ENCODE measurements at regions not wholly inside any gene's neighbourhood (a gene's known extent, or its start where the extent isn't known, plus 50 kb on each side); places are given as distances from the start of the nearest gene placed in this dataset.

- DNase-seq, result no peak
Measured at GRCh38 chr19:32189956-32190706, 155.3 kb upstream of the ZNF507 start.

GRCh38 chr19:32191921-32192320 is 153.5 kb upstream of the ZNF507 start:
- DNase-seq, result no peak

- no peak for DNase-seq
Measured at GRCh38 chr19:32195706-32196610, 149.5 kb upstream of the ZNF507 start.

- DNase-seq, result no peak
Measured at GRCh38 chr19:32196690-32197420, 148.6 kb upstream of the ZNF507 start.

- DNase-seq, result no peak
Measured at GRCh38 chr19:32197896-32198882, 147.2 kb upstream of the ZNF507 start.

GRCh38 chr19:32199501-32200040 is 145.8 kb upstream of the ZNF507 start:
- DNase-seq, result no peak

GRCh38 chr19:32200312-32201038 is 144.9 kb upstream of the ZNF507 start:
- DNase-seq, result no peak

GRCh38 chr19:32201211-32201610 is 144.2 kb upstream of the ZNF507 start:
- DNase-seq, result no peak

GRCh38 chr19:32201636-32202051 is 143.8 kb upstream of the ZNF507 start:
- DNase-seq, result no peak

- no peak for DNase-seq
Measured at GRCh38 chr19:32202244-32202643, 143.2 kb upstream of the ZNF507 start.

- no peak for DNase-seq
Measured at GRCh38 chr19:32203161-32203560, 142.2 kb upstream of the ZNF507 start.

- DNase-seq, result no peak
Measured at GRCh38 chr19:32206065-32206464, 139.3 kb upstream of the ZNF507 start.

- no peak for DNase-seq
Measured at GRCh38 chr19:32208060-32208459, 137.3 kb upstream of the ZNF507 start.

- DNase-seq, result no peak
Measured at GRCh38 chr19:32219392-32219791, 126.0 kb upstream of the ZNF507 start.

- no peak for DNase-seq
Measured at GRCh38 chr19:32219881-32220472, 125.4 kb upstream of the ZNF507 start.

- no peak for DNase-seq
Measured at GRCh38 chr19:32220951-32221350, 124.5 kb upstream of the ZNF507 start.

- DNase-seq, result no peak
Measured at GRCh38 chr19:32222556-32222955, 122.9 kb upstream of the ZNF507 start.

GRCh38 chr19:32223106-32223505 is 122.3 kb upstream of the ZNF507 start:
- no peak for DNase-seq

- DNase-seq, result no peak
Measured at GRCh38 chr19:32223595-32224370, 121.6 kb upstream of the ZNF507 start.

Data from activated T-cell treated with anti-CD3 and anti-CD28 coated beads for 4 hours (primary cell).